Endothelial cell of umbilical vein (primary cell): ENCODE measurements at regions not wholly inside any gene's neighbourhood (a gene's known extent, or its start where the extent isn't known, plus 50 kb on each side); places are given as distances from the start of the nearest gene placed in this dataset.

Experiments
- EZH2 ChIP-seq: IDR thresholded peaks from 2 replicates; pipeline ENCODE4 v1.6.1; 2012; ENCODE audit warnings: borderline replicate concordance, low read depth, mild to moderate bottlenecking, moderate library complexity, low read length, inconsistent platforms; ENCODE audit not compliant: severe bottlenecking
- MYC ChIP-seq: IDR thresholded peaks from one replicate; pipeline ENCODE4 v1.6.1; 2011; ENCODE audit warnings: mild to moderate bottlenecking, low read depth, low read length
- POLR2A ChIP-seq: IDR thresholded peaks from 2 replicates; pipeline ENCODE4 v1.6.1; 2012; ENCODE audit warnings: low read depth, mild to moderate bottlenecking, control low read depth, low read length
- POLR2AphosphoS5 ChIP-seq: IDR thresholded peaks from 2 replicates; pipeline ENCODE4 v1.6.1; 2012; ENCODE audit warnings: low read depth, mild to moderate bottlenecking, control low read depth, low read length, moderate library complexity; ENCODE audit not compliant: insufficient read depth
- TF ChIP-seq, protein P1 (sequence below), 2 donors: IDR thresholded peaks; 1 replicate in 1 of 2; 2 replicates in 1 of 2; pipeline ENCODE4 v1.5.1; 2011; ENCODE audit warnings: low read length in 2 of 2, mild to moderate bottlenecking in 2 of 2, moderate library complexity in 2 of 2, control low read depth in 1 of 2, inconsistent platforms in 1 of 2, low read depth in 1 of 2; ENCODE audit not compliant: insufficient read depth in 1 of 2; ENCODE audit errors: extremely low read depth in 1 of 2
- TF ChIP-seq, protein P2 (sequence below): IDR thresholded peaks from 2 replicates; pipeline ENCODE4 v1.6.1; 2011; ENCODE audit not compliant: insufficient read depth, insufficient read length

DNA sequence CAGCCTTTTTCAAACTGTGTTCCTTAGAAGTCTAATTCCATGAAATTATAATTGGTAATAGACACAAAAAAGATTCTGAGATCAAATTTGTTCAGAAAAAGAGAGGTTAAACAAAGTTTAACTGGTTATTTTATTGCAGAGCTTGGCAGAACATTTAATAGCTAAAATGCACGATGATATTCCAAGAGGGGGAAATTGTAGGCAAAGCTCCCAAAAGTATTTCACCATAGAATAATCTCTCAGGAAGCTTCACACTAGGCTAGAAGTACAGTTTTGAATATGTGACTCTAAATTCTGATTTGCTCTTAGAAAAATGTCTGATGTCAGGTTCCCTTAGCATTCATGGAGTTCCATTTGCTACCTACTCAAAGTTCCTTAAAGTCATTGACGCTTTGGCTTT is 292.4 kb upstream of the SETBP1 start:
- TF ChIP-seq, protein P1, sequence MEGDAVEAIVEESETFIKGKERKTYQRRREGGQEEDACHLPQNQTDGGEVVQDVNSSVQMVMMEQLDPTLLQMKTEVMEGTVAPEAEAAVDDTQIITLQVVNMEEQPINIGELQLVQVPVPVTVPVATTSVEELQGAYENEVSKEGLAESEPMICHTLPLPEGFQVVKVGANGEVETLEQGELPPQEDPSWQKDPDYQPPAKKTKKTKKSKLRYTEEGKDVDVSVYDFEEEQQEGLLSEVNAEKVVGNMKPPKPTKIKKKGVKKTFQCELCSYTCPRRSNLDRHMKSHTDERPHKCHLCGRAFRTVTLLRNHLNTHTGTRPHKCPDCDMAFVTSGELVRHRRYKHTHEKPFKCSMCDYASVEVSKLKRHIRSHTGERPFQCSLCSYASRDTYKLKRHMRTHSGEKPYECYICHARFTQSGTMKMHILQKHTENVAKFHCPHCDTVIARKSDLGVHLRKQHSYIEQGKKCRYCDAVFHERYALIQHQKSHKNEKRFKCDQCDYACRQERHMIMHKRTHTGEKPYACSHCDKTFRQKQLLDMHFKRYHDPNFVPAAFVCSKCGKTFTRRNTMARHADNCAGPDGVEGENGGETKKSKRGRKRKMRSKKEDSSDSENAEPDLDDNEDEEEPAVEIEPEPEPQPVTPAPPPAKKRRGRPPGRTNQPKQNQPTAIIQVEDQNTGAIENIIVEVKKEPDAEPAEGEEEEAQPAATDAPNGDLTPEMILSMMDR (IDR thresholded peaks at IDR 0.05; ENCODE audit: extremely low read depth in 1 of 2, insufficient read depth in 1 of 2, low read depth in 1 of 2, low read length in 2 of 2), result no peak
- TF ChIP-seq EZH2, result no peak
- no peak for TF ChIP-seq MYC
- no peak for TF ChIP-seq POLR2AphosphoS5
- TF ChIP-seq, protein P2, sequence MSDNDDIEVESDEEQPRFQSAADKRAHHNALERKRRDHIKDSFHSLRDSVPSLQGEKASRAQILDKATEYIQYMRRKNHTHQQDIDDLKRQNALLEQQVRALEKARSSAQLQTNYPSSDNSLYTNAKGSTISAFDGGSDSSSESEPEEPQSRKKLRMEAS, result no peak
- TF ChIP-seq POLR2A, result no peak
